ENCODE measurements at regions not wholly inside any gene's neighbourhood (a gene's known extent, or its start where the extent isn't known, plus 50 kb on each side); places are given as distances from the start of the nearest gene placed in this dataset.

DNA sequence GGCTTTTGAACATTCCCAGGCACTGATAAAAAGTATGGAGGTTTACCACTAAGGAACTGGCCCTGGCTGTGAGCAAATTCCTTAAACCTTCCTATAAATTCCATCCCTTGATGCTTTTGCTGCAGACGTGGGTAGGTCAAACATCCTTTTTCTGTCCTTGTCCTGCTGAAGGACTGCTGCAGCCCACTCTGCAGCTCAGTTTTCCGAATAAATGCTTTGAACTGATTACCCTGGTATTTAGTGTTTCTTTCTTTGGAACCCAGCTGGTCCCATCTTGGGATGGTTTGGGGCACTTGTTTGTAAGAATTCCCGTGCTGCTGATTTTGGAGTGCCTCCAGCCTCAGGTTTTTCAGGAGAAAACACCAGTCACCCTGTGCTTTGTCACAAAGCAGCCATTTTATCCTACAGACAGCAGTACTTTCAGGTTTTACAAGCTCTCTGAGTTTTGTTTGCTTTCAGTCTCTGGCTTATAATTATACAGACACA is 815.9 kb downstream of the VGLL3 start:
- TF ChIP-seq EZH2 (optimal IDR thresholded peaks at IDR 0.05; ENCODE audit: low read depth, low read length) (no peak), EZH2phosphoT487 (IDR thresholded peaks at IDR 0.05; ENCODE audit: low read length) (no peak)
- TF ChIP-seq, protein P1, sequence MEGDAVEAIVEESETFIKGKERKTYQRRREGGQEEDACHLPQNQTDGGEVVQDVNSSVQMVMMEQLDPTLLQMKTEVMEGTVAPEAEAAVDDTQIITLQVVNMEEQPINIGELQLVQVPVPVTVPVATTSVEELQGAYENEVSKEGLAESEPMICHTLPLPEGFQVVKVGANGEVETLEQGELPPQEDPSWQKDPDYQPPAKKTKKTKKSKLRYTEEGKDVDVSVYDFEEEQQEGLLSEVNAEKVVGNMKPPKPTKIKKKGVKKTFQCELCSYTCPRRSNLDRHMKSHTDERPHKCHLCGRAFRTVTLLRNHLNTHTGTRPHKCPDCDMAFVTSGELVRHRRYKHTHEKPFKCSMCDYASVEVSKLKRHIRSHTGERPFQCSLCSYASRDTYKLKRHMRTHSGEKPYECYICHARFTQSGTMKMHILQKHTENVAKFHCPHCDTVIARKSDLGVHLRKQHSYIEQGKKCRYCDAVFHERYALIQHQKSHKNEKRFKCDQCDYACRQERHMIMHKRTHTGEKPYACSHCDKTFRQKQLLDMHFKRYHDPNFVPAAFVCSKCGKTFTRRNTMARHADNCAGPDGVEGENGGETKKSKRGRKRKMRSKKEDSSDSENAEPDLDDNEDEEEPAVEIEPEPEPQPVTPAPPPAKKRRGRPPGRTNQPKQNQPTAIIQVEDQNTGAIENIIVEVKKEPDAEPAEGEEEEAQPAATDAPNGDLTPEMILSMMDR (IDR thresholded peaks at IDR 0.05; ENCODE audit: low read length): no peak
